ENCODE measurements at regions not wholly inside any gene's neighbourhood (a gene's known extent, or its start where the extent isn't known, plus 50 kb on each side); places are given as distances from the start of the nearest gene placed in this dataset.

DNA sequence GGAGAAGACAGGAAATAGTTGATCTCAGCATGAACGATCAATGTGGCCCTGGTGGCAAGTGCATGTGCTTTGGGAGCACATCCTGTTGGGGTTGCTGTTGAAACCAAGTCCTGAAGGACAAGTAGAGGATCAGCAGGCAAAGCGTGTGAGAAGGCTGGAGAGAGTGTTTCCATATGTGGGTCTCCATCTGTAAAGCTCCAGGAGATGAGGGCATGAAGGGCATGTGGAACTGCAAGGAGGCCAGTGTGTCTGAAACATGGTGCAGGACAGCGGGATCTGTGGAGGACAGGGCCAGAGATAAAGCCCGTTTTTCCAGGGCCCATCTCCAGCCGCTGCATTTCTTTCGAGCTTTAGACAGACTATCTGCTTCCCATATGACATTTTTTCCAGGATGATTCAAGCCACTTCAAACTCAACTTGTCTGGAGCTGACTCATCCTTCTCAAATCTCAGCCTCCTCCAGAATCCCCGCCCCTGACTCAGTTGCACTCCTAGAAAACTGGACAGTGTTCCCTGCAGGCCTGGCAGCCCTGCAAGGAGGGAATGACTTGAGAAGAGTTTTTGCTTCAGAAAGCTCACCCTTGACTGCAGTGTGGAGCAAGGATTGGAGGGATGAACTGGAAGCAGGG is 226.1 kb downstream of the VAPA start:
- TF ChIP-seq POLR2A (IDR thresholded peaks at IDR 0.05; ENCODE audit: low read depth, low read length) (no peak), MAZ (IDR thresholded peaks at IDR 0.05; ENCODE audit: borderline replicate concordance, low read depth, low read length) (0 out of 2 replicates have a peak, but pooled peaks have one; percentile 7), BHLHE40 (IDR thresholded peaks at IDR 0.05; ENCODE audit: low read depth, low read length) (no peak), RFX5 (IDR thresholded peaks at IDR 0.05; ENCODE audit: low read depth, low read length) (no peak), MAFK (IDR thresholded peaks at IDR 0.05; ENCODE audit: low read depth, low read length) (no peak), MXI1 (IDR thresholded peaks at IDR 0.05; ENCODE audit: borderline replicate concordance, low read depth, low read length) (no peak), RAD21 (IDR thresholded peaks at IDR 0.05; ENCODE audit: low read length) (no peak)
- TF ChIP-seq, protein P1, sequence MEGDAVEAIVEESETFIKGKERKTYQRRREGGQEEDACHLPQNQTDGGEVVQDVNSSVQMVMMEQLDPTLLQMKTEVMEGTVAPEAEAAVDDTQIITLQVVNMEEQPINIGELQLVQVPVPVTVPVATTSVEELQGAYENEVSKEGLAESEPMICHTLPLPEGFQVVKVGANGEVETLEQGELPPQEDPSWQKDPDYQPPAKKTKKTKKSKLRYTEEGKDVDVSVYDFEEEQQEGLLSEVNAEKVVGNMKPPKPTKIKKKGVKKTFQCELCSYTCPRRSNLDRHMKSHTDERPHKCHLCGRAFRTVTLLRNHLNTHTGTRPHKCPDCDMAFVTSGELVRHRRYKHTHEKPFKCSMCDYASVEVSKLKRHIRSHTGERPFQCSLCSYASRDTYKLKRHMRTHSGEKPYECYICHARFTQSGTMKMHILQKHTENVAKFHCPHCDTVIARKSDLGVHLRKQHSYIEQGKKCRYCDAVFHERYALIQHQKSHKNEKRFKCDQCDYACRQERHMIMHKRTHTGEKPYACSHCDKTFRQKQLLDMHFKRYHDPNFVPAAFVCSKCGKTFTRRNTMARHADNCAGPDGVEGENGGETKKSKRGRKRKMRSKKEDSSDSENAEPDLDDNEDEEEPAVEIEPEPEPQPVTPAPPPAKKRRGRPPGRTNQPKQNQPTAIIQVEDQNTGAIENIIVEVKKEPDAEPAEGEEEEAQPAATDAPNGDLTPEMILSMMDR (conservative IDR thresholded peaks at IDR 0.05; ENCODE audit: low read depth, low read length): no peak
- TF ChIP-seq, protein P2, sequence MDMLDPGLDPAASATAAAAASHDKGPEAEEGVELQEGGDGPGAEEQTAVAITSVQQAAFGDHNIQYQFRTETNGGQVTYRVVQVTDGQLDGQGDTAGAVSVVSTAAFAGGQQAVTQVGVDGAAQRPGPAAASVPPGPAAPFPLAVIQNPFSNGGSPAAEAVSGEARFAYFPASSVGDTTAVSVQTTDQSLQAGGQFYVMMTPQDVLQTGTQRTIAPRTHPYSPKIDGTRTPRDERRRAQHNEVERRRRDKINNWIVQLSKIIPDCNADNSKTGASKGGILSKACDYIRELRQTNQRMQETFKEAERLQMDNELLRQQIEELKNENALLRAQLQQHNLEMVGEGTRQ (IDR thresholded peaks at IDR 0.05; ENCODE audit: low read depth, low read length): no peak
- TF ChIP-seq, protein P3, sequence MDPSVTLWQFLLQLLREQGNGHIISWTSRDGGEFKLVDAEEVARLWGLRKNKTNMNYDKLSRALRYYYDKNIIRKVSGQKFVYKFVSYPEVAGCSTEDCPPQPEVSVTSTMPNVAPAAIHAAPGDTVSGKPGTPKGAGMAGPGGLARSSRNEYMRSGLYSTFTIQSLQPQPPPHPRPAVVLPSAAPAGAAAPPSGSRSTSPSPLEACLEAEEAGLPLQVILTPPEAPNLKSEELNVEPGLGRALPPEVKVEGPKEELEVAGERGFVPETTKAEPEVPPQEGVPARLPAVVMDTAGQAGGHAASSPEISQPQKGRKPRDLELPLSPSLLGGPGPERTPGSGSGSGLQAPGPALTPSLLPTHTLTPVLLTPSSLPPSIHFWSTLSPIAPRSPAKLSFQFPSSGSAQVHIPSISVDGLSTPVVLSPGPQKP (IDR thresholded peaks at IDR 0.05; ENCODE audit: borderline replicate concordance, low read depth, low read length): no peak

Data from IMR-90 (cell line).